Stimulated activated CD8-positive, alpha-beta memory T cell treated with anti-CD3 and anti-CD28 coated beads, Interleukin-12 subunit alpha, Interleukin-12 subunit beta, amount 100 ng/mL, for 1 hour (primary cell): ENCODE measurements at regions not wholly inside any gene's neighbourhood (a gene's known extent, or its start where the extent isn't known, plus 50 kb on each side); places are given as distances from the start of the nearest gene placed in this dataset.

Source experiments
- DNase-seq: peaks from one replicate; pipeline ENCODE4 v3.0.0-alpha.2; 2020; ENCODE audit warnings: low read depth

DNA sequence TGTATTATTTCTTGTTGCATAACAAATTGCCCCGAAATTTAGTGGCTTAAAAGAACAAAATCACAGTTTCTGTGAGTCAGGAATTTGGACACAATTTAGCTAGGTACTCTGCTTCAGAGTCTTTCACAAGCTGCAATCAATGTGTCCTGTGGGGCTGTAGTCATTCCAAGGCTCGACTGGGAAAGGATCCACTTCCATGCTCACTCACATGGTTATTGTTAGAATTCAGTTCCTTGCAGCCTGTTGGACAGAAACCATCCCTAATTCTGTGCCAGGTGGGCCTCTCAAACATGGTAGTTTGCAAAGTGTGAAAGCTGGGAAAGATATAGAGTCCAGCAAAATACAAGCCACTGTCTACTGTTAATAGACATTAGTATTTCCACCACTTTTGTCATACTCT is 59.7 kb upstream of the ARID2 start:
- DNase-seq: no peak

DNA sequence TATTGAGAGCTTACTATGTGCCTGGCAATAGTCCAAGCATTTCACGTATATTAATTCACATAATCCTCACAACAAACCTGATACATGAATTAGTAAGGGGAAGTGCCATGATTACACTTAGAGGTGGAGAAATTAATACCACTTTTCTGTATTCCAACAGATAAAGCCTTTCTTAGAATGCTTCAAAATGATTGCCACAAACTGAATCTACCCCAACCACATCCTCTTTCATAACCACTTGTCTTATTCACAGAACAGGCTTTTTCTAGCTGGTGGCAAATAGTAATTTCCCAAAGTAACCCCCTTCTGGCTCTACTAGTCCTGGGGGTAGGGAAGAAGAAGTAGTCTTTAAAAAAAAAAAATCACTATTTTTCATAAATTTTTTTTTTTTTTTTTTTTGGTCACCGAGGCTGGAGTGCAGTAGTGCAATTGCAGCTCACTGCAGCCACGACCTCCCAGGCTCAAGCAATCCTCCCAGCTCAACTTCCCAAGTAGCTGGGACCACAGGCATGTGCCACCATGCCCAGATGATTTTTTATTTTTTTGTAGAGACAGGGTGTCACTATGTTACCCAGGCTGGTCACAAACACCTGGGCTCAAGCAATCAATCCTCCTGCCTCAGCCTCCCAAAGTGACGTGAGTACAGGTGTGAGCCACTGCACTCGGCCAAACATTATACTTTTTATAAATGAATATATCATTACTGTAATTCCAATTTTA is 59.0 kb upstream of the ARID2 start:
- DNase-seq: no peak

DNA sequence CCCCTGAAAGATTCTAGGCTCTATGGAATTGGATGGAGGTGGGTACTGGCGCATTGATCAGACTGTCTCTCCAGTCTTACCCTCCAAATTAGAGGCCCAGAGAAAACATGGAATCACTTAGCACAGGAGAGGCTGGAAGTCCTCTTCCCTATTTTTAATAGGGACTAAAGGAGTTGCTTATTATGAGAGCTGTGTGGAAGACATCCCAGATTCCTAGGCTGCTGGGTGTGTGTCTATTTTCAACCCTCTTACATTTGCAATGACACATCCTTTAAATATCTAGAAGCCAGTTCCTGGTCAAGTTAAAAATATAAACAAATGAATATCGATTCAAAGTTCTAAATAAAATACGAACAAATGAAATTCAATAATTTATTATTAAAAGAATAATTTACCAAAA is 58.3 kb upstream of the ARID2 start:
- DNase-seq: no peak

DNA sequence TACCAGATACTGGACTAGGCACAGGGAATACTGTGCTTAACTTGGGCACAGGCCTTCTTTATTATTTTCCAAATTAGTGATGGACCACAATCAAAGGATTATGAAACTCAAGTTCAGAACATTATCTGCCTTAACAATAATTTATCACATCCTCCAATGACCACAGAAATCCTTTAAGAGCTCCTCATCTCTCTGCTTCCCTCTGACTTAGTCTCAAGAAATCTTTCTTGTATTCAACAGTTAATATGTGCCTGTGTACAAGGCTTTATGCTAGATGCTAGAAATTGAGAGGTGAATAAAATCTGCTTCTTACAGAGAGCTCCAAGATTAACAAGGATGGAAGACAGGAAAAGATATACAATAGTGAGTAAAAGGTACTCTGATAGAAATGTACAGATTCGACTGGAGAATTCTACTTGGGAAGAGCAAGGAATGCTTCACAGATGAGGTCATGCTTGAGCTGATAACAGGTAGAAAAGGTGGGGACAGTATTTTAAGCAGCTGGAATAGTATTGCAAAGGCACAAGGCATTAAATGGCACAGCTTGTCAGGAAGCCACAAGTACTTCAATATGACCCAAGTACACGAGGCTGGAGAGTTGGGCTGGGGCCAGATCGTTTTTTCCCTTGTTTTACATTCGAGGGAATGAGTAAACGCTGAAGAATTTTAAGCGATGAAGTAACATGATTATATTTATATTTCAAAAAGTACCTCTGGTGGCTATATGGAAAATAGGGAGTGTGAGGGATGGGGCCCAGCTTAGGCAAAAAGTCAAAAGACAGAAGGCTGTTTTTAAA is 55.1 kb upstream of the ARID2 start:
- no peak for DNase-seq

DNA sequence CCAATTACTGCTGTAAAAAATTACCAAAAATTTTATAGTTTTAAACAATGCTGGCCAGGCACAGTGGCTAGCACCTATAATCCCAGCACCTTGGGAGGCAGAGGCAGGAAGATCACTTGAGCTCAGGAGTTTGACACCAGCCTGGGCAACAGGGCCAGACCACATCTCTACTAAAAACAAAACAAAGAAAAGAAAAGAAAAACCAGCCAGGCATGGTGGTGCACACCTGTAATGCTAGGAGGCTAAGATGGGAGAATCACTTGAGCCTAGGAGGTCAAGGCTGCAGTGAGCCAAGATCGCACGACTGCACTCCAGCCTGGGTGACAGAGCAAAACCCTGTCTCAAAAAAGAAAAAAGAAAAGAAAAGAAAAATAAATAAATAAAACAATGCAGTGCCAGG is 54.0 kb upstream of the ARID2 start:
- DNase-seq: no peak
